Breast epithelium (tissue), 3 donors: ENCODE measurements at regions not wholly inside any gene's neighbourhood (a gene's known extent, or its start where the extent isn't known, plus 50 kb on each side); places are given as distances from the start of the nearest gene placed in this dataset.

Experiments used
- CTCF ChIP-seq, 3 donors: fragments of 450-650 bp; IDR thresholded peaks; one replicate each; pipeline ENCODE4 v1.5.1; 2016 to 2017; ENCODE audit warnings: antibody characterized with exemption in 3 of 3, mild to moderate bottlenecking in 3 of 3, moderate library complexity in 3 of 3
- POLR2A ChIP-seq: fragments of 450-650 bp; IDR thresholded peaks from one replicate; pipeline ENCODE4 v1.6.1; 2016; ENCODE audit warnings: antibody characterized with exemption, mild to moderate bottlenecking, moderate library complexity
- POLR2AphosphoS5 ChIP-seq, 3 donors: sonication (generic); formaldehyde crosslinking; IDR thresholded peaks; one replicate each; pipeline ENCODE4 v1.6.1; 2017; ENCODE audit warnings: antibody characterized with exemption in 3 of 3

DNA sequence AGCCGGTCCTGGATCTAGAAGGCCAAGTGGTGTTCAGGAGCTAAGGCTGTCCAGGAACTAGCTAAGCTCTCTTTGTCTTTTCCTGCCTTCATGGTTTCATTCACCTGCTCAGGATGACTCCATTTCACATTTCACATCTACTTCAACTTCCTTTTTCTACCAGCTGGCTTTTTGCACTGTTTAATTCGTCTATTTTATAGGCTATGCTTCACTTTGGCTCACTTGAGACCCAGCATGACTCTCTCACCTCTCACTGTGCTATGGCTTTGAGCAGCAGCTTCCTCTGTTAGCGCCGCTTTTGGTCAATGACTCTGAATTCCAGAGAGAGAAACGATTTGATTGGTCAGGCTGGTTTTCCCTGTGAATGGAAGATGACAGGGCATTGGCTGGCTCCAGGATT, 213.5 kb upstream of the CLNK start:
- no peak for TF ChIP-seq CTCF (IDR thresholded peaks at IDR 0.05)
- TF ChIP-seq POLR2A, result no peak
- TF ChIP-seq POLR2AphosphoS5 (IDR thresholded peaks at IDR 0.05), result no peak
